ENCODE measurements at regions not wholly inside any gene's neighbourhood (a gene's known extent, or its start where the extent isn't known, plus 50 kb on each side); places are given as distances from the start of the nearest gene placed in this dataset.

DNA sequence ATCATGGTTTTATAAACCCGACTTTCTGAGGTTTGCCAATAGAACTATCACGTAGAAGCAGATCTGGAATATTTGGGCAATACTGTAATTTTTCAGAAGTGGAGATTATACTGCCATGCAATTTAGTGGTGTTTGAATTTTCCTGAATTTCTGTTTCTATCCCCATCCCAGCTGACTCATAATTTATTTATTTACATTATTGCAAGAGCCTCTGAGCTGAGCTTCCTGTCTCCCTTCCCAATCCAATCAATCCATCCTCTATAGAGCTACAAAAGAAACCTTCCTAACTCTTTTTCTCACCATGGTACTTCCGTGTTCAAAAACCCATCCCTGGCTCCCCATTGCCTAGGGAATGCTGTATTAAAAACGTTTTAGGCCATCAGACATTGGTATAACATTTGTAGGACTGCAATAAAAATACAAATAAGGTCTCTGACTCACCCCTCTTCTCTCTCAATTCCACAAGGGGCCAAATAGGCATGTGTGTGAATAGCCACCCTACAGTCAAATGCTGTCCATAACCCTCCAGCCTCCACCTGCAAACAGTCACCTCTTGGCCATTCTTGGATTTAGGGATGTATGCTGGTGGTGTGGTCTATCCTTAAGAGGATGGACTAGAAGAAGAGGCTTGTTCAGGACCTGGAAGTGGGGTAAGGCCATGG, 190.7 kb downstream of the CD47 start:
- no peak for TF ChIP-seq YY1 (IDR thresholded peaks at IDR 0.05; ENCODE audit: low read depth, low read length)
- no peak for TF ChIP-seq ZNF24 (IDR thresholded peaks at IDR 0.05)
- TF ChIP-seq NFYB (IDR thresholded peaks at IDR 0.05; ENCODE audit: insufficient read depth, low read depth, low read length) = no peak
- TF ChIP-seq CREB1 (IDR thresholded peaks at IDR 0.05; ENCODE audit: low read depth) = no peak
- no peak for TF ChIP-seq EZH2 (IDR thresholded peaks at IDR 0.05; ENCODE audit: borderline replicate concordance, control insufficient read depth, low read depth, low read length)
- no peak for TF ChIP-seq STAT3 (IDR thresholded peaks at IDR 0.05; ENCODE audit: low read depth, low read length)

Data from GM12878 (cell line).